GM19438 (cell line): ENCODE measurements at regions not wholly inside any gene's neighbourhood (a gene's known extent, or its start where the extent isn't known, plus 50 kb on each side); places are given as distances from the start of the nearest gene placed in this dataset.

Experiments
- ATAC-seq: cut with Tn5 transposase; IDR thresholded peaks from one replicate; pipeline ENCODE4 v1.9.1; 2021; ENCODE audit warnings: low read depth; ENCODE audit not compliant: unreplicated experiment

DNA sequence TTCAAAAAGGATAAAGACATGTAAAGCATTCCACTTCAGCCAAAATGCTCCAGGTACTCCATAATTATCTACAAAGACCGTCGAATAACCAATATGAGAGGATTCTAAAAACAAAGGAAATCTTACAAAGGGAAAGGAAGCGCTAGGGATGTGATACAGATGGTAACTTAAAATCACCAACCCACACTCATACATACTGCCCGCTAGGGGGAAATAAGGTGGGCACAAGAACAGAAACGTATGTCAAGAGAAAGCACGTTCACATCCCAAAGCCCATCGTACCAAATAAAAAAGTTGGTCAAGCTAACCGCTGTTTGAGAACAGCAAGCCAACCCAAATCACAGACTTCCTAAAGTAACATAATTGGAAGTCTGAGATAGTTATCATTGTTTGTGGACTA, 429.4 kb downstream of the SHQ1 start:
- no peak for ATAC-seq

GRCh38 chr3:72418244-72418643, 430.0 kb downstream of the SHQ1 start:
- no peak for ATAC-seq

- no peak for ATAC-seq
These were observed 433.7 kb downstream of the SHQ1 start for GRCh38 chr3:72414481-72415016.

GRCh38 chr3:72413228-72413627, 435.0 kb downstream of the SHQ1 start:
- no peak for ATAC-seq

DNA sequence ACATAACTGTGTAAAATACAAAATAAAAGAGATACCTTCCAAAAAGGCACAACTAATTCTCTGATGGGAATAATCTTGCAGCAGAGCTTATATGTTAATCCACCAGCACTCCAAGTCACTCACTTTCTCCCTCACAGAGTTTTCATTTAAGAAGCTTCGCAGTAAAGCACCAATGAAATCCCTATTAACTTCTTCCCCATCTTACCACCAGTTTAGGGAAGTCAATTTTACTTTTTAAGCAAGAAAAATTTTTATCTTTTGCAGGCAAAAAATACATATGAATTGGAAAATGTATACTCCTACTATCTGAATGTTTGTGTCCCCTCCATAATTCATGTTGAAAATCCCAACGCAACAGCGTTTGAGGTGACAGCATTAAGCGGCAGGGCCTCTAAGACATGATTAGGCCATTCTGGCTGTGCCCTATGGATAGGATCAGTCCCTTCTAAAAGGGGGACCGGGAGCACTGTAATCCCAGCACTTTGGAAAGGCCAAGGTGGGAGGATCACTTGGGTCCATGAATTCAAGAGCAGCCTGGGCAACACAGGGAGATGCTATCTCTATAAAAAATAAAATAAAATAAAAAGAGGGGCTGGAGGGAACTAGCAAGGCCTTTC, 435.8 kb downstream of the SHQ1 start:
- ATAC-seq, result no peak

DNA sequence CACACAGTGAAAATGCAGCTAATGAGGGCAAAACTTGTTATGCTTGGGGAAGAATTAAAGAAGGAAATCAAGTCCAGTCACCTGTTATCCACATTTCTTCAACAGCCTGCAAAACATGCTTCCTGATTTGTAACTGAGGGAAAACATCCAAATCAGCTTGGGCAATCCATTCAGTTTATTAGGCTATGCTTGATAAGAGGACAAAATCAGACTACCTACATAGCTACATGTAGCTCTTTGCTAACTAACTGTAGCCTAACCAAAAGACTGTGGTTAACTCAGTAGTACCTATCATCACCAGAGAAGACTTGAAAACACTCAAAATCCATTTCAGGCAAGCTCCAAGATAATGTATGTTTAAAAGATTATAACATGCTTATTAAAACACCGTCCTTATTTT, 436.4 kb downstream of the SHQ1 start:
- no peak for ATAC-seq

DNA sequence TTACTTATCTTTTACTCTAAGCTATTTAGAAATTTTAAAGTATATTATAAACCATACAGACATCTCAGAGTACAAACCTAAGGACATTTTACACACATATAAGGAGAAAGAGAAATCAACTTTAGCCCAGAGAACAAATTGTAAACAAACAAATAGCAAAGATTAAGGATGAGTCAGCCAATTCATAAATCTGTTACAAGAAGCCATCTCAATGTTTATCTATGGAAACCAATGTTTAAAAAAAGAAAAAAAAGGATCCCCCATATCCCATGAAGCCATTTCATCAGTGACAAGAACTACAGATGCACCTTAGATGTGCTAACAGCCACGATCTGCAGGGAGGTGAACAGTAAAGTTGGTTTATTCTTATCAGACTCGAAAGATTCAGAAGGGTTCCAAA, 437.1 kb downstream of the SHQ1 start:
- no peak for ATAC-seq

GRCh38 chr3:72408983-72409779, 439.1 kb downstream of the SHQ1 start:
- ATAC-seq, result no peak

DNA sequence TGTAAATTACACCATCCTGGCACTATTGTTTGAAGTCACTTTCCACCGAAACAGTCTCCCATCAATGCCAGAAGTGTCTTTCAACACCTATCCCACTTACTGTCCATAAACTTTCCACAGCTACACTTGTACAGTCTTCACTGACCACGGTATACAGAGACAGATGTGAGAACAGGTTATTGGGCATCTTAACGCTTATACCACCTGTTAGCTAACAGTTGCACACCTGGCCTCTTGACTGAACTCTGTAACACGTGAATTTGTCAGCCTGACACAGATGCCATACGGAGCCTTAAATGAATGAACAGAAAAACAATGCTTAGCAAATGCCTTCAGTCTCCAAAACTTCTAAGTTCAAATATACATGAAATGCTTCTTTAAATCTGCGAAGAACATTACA, 440.5 kb downstream of the SHQ1 start:
- no peak for ATAC-seq

DNA sequence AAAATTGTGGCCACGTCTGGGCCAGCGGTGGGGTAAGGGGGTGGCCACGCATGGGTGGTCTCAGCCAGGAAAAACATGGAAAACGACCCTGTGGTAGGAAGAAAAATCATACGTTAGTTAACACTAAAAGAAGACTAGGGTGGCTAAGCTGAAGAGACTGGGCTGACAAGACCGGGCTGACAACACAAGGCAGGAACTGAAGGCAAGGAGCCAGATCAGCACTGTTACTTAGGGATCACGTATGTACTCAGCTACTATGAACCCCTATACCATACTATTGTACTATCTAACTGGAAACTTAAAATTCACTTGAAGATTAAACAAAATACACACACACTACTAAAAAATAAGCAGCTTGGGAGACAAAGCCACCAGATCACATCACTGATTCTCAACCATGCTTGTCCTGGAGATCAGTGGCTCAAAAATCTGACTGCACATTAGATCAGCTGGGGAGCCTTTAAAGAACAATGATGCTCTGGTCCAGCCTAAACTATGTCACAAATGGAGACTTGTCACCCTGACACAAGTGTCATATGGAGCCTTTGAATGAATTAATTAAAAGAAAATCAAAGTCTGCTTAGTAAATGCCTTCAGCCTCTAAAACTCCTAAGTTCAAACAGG, 442.2 kb downstream of the SHQ1 start:
- no peak for ATAC-seq

GRCh38 chr3:72401005-72401545, 447.2 kb downstream of the SHQ1 start:
- no peak for ATAC-seq

DNA sequence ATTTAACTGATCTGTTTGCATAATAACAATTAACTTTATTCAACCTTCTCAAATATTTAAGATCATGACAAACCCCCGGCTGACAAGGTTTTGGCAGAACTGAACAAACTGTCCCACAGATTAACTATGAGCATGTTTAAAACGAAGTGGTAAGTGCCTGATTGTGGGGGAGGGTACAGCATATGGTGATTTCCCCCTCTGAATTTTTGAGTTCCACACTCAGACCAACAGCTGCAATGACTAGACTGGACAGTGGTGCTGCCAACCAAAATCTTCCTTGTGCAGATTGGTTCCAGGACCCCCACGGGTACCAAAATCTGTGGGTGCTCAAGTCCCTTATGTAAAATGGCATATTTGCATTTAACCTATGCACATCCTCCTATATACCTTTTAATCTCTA, 449.5 kb downstream of the SHQ1 start:
- ATAC-seq, result no peak

DNA sequence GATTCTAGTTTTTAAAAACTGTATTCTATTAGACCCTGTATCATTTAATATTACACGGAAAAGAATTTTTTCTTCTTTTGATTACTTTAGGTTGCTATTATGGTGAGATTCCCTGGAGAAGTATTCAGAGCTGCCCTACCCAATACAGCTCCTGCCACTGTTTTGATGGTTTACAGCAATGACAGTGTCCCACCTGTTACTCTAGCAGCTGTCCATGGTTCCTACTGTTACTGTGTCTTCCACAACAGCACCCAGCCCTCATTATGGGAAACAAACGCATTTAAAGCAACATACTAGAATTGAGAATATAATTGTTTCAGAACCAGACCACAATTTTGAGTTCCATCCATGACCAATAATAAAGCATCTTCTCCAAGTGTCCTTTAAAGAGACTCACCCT, 450.7 kb downstream of the SHQ1 start:
- no peak for ATAC-seq

DNA sequence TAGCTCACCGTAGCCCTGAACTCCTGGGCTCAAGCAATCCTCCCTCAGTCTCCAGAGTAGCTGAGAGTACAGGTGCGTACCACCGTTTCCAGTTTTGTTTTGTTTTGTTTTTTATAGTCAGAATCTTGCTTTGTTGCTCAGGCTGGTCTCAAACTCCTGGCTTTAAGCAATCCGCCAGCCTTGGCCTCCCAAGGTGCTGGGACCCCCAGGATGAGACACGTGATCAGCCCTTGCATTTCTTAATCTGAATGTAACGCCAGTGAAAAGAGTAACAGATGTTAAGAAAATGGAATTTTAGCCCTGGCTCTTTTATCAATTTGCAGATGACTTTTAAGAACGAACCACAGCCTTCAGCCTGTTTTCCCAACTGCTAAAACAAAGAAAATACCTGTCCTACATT, 451.3 kb downstream of the SHQ1 start:
- ATAC-seq, result no peak

DNA sequence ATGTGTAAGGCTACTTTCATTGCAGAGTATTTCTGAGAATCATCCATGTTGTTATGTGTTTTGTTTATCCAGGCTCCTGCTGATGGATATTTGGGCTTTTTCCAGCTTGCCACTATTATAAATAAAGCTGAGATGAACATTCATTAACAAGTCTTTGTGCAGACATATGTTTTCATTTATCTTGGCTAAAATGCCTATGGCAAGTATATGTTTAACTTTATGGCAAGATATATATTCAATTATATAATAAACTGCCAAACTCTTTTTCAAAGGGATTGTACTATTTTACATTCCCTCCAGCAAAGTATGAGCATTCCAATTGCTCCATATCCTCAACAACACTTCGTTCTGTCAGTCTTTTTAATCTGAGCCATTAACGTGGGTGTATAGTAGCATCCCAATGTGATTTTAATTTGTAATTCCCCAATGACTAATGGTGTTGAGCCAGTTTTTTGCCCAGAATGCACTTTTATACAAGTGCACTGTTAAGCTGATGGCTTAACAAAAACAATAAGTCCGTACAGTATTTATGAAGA, 452.4 kb downstream of the SHQ1 start:
- ATAC-seq, result no peak

GRCh38 chr3:72393455-72393854, 454.8 kb downstream of the SHQ1 start:
- ATAC-seq, result no peak

- ATAC-seq, result no peak
These were observed 456.6 kb downstream of the SHQ1 start for GRCh38 chr3:72391659-72392058.

- ATAC-seq, result no peak
These were observed 457.4 kb downstream of the SHQ1 start for GRCh38 chr3:72390841-72391240.

DNA sequence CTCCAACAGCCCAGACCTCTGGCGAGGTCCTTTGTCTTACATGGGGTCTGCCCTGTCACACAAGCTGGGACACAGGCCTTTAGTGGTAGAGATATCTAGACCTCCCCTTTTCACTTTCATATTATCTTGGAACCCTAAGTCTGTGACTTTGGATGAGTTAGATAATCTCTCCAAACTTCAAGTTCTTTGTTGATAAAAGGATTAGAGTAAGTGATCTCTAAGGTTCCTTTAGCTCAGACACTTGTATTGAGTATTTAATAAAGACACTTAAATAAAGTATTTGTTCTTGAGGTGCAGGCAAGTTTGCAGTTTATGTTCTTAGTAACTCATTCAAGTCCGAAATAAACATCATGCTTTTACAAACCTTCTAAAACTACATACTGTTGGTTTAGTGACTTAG, 459.6 kb downstream of the SHQ1 start:
- ATAC-seq, result no peak

GRCh38 chr3:72388117-72388516, 460.1 kb downstream of the SHQ1 start:
- ATAC-seq, result no peak

DNA sequence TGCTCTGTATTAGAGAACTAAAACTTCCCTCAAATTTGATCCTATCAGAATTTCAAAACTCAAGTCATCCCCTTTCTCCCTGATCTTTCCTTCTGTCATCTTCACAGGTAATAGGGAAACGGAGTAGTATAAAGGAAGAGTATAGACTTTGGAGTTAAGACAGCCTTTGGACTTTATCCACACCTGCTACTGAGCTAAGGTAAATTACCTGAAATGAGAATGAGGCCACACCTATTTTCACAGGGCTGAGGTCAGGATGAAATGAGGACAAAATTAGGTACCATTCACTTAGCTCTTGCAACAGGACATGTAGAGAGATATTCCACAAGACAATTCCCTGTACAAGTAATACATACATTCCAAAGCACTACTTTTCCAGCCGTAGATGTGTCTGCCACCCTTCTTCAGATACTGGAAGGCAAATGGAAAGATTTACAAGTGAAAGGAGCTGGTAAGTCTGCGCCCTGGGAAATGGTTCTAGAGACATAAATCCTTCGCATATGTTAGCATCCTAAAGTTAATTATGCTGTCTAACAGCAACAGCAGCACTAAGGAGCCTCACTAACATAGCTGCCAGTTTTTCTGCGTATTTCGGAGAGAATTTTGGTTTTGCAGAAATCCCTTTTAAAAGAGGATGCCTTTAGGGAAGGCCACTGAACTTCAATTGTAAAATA, 461.8 kb downstream of the SHQ1 start:
- no peak for ATAC-seq
